ENCODE measurements at regions not wholly inside any gene's neighbourhood (a gene's known extent, or its start where the extent isn't known, plus 50 kb on each side); places are given as distances from the start of the nearest gene placed in this dataset.

- no peak for TF ChIP-seq YY1 (IDR thresholded peaks at IDR 0.05; ENCODE audit: insufficient read depth, insufficient read length)
- TF ChIP-seq SUZ12 (IDR thresholded peaks at IDR 0.05; ENCODE audit: extremely low read depth, insufficient read depth, insufficient read length) = no peak
Observed at GRCh38 chr6:55089325-55089724, 85.0 kb upstream of the HCRTR2 start.
